ENCODE measurements at regions not wholly inside any gene's neighbourhood (a gene's known extent, or its start where the extent isn't known, plus 50 kb on each side); places are given as distances from the start of the nearest gene placed in this dataset.

- no peak for DNase-seq (ENCODE audit: low spot score)
These were observed 215.7 kb upstream of the CIBAR2 start for GRCh38 chr16:85327731-85328675.

GRCh38 chr16:85328676-85329058 lies 216.4 kb upstream of the CIBAR2 start:
- DNase-seq (ENCODE audit: low spot score) = no peak

GRCh38 chr16:85329059-85329812 lies 217.0 kb upstream of the CIBAR2 start:
- no peak for DNase-seq (ENCODE audit: low spot score)

GRCh38 chr16:85330006-85330693 lies 217.9 kb upstream of the CIBAR2 start:
- DNase-seq (ENCODE audit: low spot score) = no peak

- peak; percentile 59 for DNase-seq (ENCODE audit: low spot score)
These were observed 218.5 kb upstream of the CIBAR2 start for GRCh38 chr16:85330694-85331188.

GRCh38 chr16:85331688-85332087 lies 219.4 kb upstream of the CIBAR2 start:
- DNase-seq (ENCODE audit: low spot score) = no peak

GRCh38 chr16:85332175-85332574 lies 219.9 kb upstream of the CIBAR2 start:
- no peak for DNase-seq (ENCODE audit: low spot score)

GRCh38 chr16:85333337-85333736 lies 221.1 kb upstream of the CIBAR2 start:
- DNase-seq (ENCODE audit: low spot score) = no peak

- DNase-seq (ENCODE audit: low spot score) = no peak
These were observed 221.7 kb upstream of the CIBAR2 start for GRCh38 chr16:85333744-85334640.

- peak; percentile 33 for DNase-seq (ENCODE audit: low spot score)
These were observed 222.7 kb upstream of the CIBAR2 start for GRCh38 chr16:85334718-85335583.

- peak; percentile 69 for DNase-seq (ENCODE audit: low spot score)
These were observed 223.6 kb upstream of the CIBAR2 start for GRCh38 chr16:85335584-85336491.

- no peak for DNase-seq (ENCODE audit: low spot score)
These were observed 225.8 kb upstream of the CIBAR2 start for GRCh38 chr16:85337910-85338637.

GRCh38 chr16:85338638-85338982 lies 226.3 kb upstream of the CIBAR2 start:
- no peak for DNase-seq (ENCODE audit: low spot score)

GRCh38 chr16:85338989-85339685 lies 226.9 kb upstream of the CIBAR2 start:
- no peak for DNase-seq (ENCODE audit: low spot score)

GRCh38 chr16:85341972-85342695 lies 229.9 kb upstream of the CIBAR2 start:
- no peak for DNase-seq (ENCODE audit: low spot score)

- no peak for DNase-seq (ENCODE audit: low spot score)
These were observed 232.3 kb upstream of the CIBAR2 start for GRCh38 chr16:85344502-85345128.

- no peak for DNase-seq (ENCODE audit: low spot score)
These were observed 232.9 kb upstream of the CIBAR2 start for GRCh38 chr16:85345129-85345639.

All from kidney tubule cell (primary cell).